VCaP (cell line): ENCODE measurements at regions not wholly inside any gene's neighbourhood (a gene's known extent, or its start where the extent isn't known, plus 50 kb on each side); places are given as distances from the start of the nearest gene placed in this dataset.

Experiments
- H3K27ac ChIP-seq: fragments of 450-650 bp; 2 replicates; pipeline ENCODE4 v1.5.1; 2017
- CTCF ChIP-seq: fragments of 450-650 bp; conservative IDR thresholded peaks from 2 replicates; pipeline ENCODE4 v1.5.1; 2017; ENCODE audit warnings: mild to moderate bottlenecking, moderate library complexity

GRCh38 chr1:60898413-60898812 lies 183.9 kb upstream of the NFIA start:
- no peak overlapping the region for H3K27ac ChIP-seq
- no peak for TF ChIP-seq CTCF

GRCh38 chr1:60896701-60897363 lies 185.5 kb upstream of the NFIA start:
- H3K27ac ChIP-seq = no peak overlapping the region
- no peak for TF ChIP-seq CTCF

GRCh38 chr1:60895701-60896100 lies 186.7 kb upstream of the NFIA start:
- TF ChIP-seq CTCF = no peak
- H3K27ac ChIP-seq = no peak overlapping the region

- TF ChIP-seq CTCF = no peak
- H3K27ac ChIP-seq = no peak overlapping the region
These were observed 187.1 kb upstream of the NFIA start for GRCh38 chr1:60895252-60895651.

- no peak for TF ChIP-seq CTCF
- no peak overlapping the region for H3K27ac ChIP-seq
These were observed 187.6 kb upstream of the NFIA start for GRCh38 chr1:60894741-60895140.

- TF ChIP-seq CTCF = no peak
These were observed 188.2 kb upstream of the NFIA start for GRCh38 chr1:60894130-60894529.

GRCh38 chr1:60893136-60893930 lies 189.0 kb upstream of the NFIA start:
- no peak for TF ChIP-seq CTCF
- no peak overlapping the region for H3K27ac ChIP-seq

More at GRCh38 chr1:60894130-60894529, 188.2 kb upstream of the NFIA start:
- H3K27ac ChIP-seq = no peak overlapping the region
